GM12873 (cell line): ENCODE measurements at regions not wholly inside any gene's neighbourhood (a gene's known extent, or its start where the extent isn't known, plus 50 kb on each side); places are given as distances from the start of the nearest gene placed in this dataset.

ENCODE experiments used
- CTCF ChIP-seq: IDR thresholded peaks from 2 replicates; pipeline ENCODE4 v1.5.1; 2012; ENCODE audit warnings: low read depth, mild to moderate bottlenecking, moderate library complexity, low read length, control low read depth; ENCODE audit not compliant: insufficient read depth; ENCODE audit errors: missing control alignments

GRCh38 chr1:68620571-68620970 lies 123.7 kb upstream of the DEPDC1 start:
- TF ChIP-seq CTCF: no peak

- TF ChIP-seq CTCF: no peak
Observed at GRCh38 chr1:68623700-68624099, 126.8 kb upstream of the DEPDC1 start.

GRCh38 chr1:68624233-68624632 lies 127.4 kb upstream of the DEPDC1 start:
- TF ChIP-seq CTCF: no peak

GRCh38 chr1:68625624-68626023 lies 128.7 kb upstream of the DEPDC1 start:
- no peak for TF ChIP-seq CTCF

GRCh38 chr1:68633141-68633919 lies 136.4 kb upstream of the DEPDC1 start:
- TF ChIP-seq CTCF: no peak

GRCh38 chr1:68644504-68644903 lies 147.6 kb upstream of the DEPDC1 start:
- TF ChIP-seq CTCF: no peak

GRCh38 chr1:68651115-68651514 lies 154.2 kb upstream of the DEPDC1 start:
- no peak for TF ChIP-seq CTCF
